Gastrocnemius medialis (tissue), 4 donors: ENCODE measurements at regions not wholly inside any gene's neighbourhood (a gene's known extent, or its start where the extent isn't known, plus 50 kb on each side); places are given as distances from the start of the nearest gene placed in this dataset.

ENCODE experiments used
- ATAC-seq, 2 donors: fragments of 150-250 bp; one replicate each; pipeline ENCODE4 v1.9.1; 2016
- DNase-seq, 2 donors: peaks; one replicate each; pipeline ENCODE4 v3.0.0-alpha.2; 2019
- H3K27ac ChIP-seq, 4 donors: fragments of 200-600 bp; sonication (generic); 1 replicate in 1 of 4; 2 replicates in 3 of 4; pipeline ENCODE4 v1.5.1; 2016 to 2018; ENCODE audit warnings: mild to moderate bottlenecking in 2 of 4, moderate library complexity in 1 of 4
- H3K27me3 ChIP-seq, 3 donors: fragments of 200-600 bp; sonication (generic) in 2 of 3; 1 replicate in 1 of 3; 2 replicates in 2 of 3; pipeline versions ENCODE4 v1.5.1 to v1.6.0; 2016 to 2019; ENCODE audit warnings: mild to moderate bottlenecking in 1 of 3, moderate library complexity in 1 of 3
- H3K36me3 ChIP-seq, 2 donors: fragments of 200-600 bp; sonication (generic) in 1 of 2; one replicate each; pipeline ENCODE4 v1.5.1; 2017 to 2018
- H3K4me1 ChIP-seq, 2 donors: fragments of 200-600 bp; sonication (generic) in 1 of 2; one replicate each; pipeline ENCODE4 v1.5.1; 2016 to 2017; ENCODE audit warnings: mild to moderate bottlenecking in 2 of 2
- H3K4me3 ChIP-seq, 4 donors: fragments of 200-600 bp; sonication (generic) in 3 of 4; 1 replicate in 1 of 4; 2 replicates in 3 of 4; pipeline ENCODE4 v1.5.1; 2016 to 2019; ENCODE audit warnings: mild to moderate bottlenecking in 2 of 4
- H3K9me3 ChIP-seq, 3 donors: fragments of 200-600 bp; sonication (generic) in 2 of 3; 1 replicate in 1 of 3; 2 replicates in 2 of 3; pipeline ENCODE4 v1.5.1; 2016 to 2019
- POLR2A ChIP-seq, 2 donors: fragments of 450-650 bp; IDR thresholded peaks; one replicate each; pipeline ENCODE4 v1.6.1; 2017; ENCODE audit warnings: antibody characterized with exemption in 2 of 2, mild to moderate bottlenecking in 2 of 2, moderate library complexity in 2 of 2
- in situ Hi-C, 4 donors: fragments of 200-750 bp; cut with MboI; loops; one replicate each; pipeline versions ENCODE4 v1.15.0 to v1.8.0; 2017; ENCODE audit warnings: low sequenced_read_pairs in 4 of 4
- intact Hi-C: fragments of 100-400 bp; cut with DNase I; formaldehyde crosslinking; loops from one replicate; pipeline ENCODE4 v1.15.1; 2023; ENCODE audit warnings: low total_unique reads
- TF ChIP-seq, protein P1 (sequence below), 5 experiments: fragments of 450-650 bp in 3 of 5; fragments of 200-600 bp in 2 of 5; sonication (generic) in 2 of 5; IDR thresholded peaks in 4 of 5; conservative IDR thresholded peaks in 1 of 5; 1 replicate in 4 of 5; 2 replicates in 1 of 5; pipeline ENCODE4 v1.5.1; 2016 to 2019; ENCODE audit warnings: antibody characterized with exemption in 5 of 5, mild to moderate bottlenecking in 3 of 5, moderate library complexity in 3 of 5

DNA sequence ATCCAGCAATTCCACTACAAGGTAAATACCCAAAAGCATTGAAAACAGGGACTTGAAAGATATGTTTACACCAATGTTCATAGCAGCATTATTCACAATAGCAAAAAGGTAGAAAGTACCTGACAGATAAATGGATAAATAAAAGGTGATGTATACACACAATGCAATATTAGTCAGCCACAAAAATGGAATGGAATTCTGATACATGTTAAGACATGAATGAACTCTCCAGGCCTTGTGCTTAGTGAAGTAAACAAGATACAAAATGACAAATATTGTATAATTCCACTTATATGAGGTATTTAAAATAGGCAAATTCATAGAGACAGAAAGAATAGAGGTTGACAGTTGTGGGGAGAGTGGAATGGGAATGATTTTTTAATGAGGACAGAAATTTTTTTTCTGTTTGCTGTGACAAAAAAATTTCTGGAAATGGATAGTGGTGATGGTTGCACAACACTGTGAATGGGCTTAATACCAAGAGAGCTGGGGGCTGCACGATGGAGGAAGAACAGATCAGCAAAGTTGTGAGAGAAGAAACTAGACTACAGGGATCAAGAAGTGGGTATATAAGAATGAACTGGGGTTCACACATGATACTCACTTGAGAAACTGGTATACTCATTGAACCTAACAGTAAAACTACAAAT, 137.2 kb downstream of the MZT1 start:
- H3K27me3 ChIP-seq, result no peaks in the 10 kb centered on the region
- no peak overlapping the region for H3K27ac ChIP-seq
- H3K36me3 ChIP-seq, result no peaks in the 10 kb centered on the region
- ATAC-seq (no peak), DNase-seq (no peak)
- H3K9me3 ChIP-seq, result no peaks in the 10 kb centered on the region
- H3K4me1 ChIP-seq, result no peaks in the 10 kb centered on the region
- intact Hi-C loops (no loop called here), in situ Hi-C loops (no loop called here)
- no peak overlapping the region for H3K4me3 ChIP-seq
- TF ChIP-seq, protein P1, sequence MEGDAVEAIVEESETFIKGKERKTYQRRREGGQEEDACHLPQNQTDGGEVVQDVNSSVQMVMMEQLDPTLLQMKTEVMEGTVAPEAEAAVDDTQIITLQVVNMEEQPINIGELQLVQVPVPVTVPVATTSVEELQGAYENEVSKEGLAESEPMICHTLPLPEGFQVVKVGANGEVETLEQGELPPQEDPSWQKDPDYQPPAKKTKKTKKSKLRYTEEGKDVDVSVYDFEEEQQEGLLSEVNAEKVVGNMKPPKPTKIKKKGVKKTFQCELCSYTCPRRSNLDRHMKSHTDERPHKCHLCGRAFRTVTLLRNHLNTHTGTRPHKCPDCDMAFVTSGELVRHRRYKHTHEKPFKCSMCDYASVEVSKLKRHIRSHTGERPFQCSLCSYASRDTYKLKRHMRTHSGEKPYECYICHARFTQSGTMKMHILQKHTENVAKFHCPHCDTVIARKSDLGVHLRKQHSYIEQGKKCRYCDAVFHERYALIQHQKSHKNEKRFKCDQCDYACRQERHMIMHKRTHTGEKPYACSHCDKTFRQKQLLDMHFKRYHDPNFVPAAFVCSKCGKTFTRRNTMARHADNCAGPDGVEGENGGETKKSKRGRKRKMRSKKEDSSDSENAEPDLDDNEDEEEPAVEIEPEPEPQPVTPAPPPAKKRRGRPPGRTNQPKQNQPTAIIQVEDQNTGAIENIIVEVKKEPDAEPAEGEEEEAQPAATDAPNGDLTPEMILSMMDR (IDR thresholded peaks at IDR 0.05 in 4 of 5, conservative IDR thresholded peaks at IDR 0.05 in 1 of 5), result no peak
- TF ChIP-seq POLR2A (IDR thresholded peaks at IDR 0.05), result no peak

DNA sequence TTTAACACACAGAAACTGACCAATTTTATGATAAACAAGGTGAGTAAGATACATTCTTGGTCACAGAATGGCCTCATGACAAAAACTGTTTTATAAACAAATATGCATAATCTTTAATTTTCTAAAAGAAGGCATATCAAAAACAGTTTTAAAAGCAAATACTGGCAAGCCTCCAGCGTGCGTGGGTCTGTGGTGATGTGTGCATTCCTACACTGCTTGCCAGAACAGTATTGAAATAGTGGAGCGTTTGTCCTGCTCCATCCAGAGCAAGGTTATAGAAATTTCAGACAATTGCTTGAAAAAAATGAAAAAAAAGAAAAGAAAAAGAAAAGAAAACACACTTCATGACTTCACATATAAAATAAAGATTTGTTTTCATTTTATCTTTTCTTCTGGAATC, 140.9 kb downstream of the MZT1 start:
- Histone ChIP-seq H3K4me3 (no peak overlapping the region), H3K36me3 (no peaks in the 10 kb centered on the region), H3K9me3 (no peaks in the 10 kb centered on the region), H3K27ac (no peak overlapping the region), H3K4me1 (no peaks in the 10 kb centered on the region), H3K27me3 (no peaks in the 10 kb centered on the region)
- DNase-seq, result no peak
- intact Hi-C loops, result no loop called here
- no peak for TF ChIP-seq POLR2A (IDR thresholded peaks at IDR 0.05)
- TF ChIP-seq, protein P1 (IDR thresholded peaks at IDR 0.05 in 4 of 5, conservative IDR thresholded peaks at IDR 0.05 in 1 of 5), result no peak
- ATAC-seq, result no peak
- in situ Hi-C loops, result no loop called here

DNA sequence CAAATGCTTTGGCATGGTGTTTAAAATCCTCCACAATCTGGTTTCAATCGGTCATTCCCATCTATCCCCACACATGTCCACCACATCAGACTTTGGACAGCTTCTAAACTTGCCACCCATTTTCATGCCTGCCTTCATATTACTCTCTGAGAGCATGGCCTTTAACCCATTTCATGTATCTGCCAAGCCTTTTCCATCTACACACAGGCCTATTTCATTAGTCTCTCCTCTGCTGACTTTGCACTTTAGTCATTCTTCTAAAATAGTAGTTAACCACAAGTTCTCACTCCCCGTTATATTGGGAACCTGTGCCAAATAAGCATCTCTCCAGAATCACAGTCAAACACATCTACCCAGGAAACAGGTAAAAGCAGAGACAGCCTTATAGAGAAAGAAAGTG, 142.2 kb downstream of the MZT1 start:
- no peaks in the 10 kb centered on the region for H3K36me3 ChIP-seq
- DNase-seq, result no peak
- in situ Hi-C loops, result no loop called here
- TF ChIP-seq, protein P1 (IDR thresholded peaks at IDR 0.05 in 4 of 5, conservative IDR thresholded peaks at IDR 0.05 in 1 of 5), result no peak
- no peak for TF ChIP-seq POLR2A (IDR thresholded peaks at IDR 0.05)
- no peak for ATAC-seq
- H3K27me3 ChIP-seq, result no peaks in the 10 kb centered on the region
- intact Hi-C loops, result no loop called here
- no peak overlapping the region for H3K27ac ChIP-seq
- H3K4me3 ChIP-seq, result no peak overlapping the region
- H3K9me3 ChIP-seq, result no peaks in the 10 kb centered on the region
- H3K4me1 ChIP-seq, result no peaks in the 10 kb centered on the region

DNA sequence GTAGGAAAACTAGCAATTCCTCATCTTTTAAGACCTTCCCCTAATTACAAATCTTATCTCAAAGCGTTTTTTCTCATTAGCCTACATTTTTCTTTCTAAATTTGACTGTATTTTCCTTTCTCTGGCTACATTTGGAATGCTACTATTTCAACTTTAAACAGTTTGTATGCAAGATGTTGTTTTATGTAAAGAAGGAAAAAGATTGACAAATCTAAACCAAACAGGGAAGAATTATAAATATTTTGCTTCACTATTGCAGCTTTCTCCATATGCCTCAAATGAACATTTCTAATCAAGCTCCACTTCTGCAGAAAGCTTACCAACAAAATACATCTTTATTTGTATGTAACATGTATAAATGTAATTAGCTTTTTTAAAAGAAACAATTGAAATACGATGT, 156.2 kb downstream of the MZT1 start:
- no peak for ATAC-seq
- Histone ChIP-seq H3K36me3 (no peaks in the 10 kb centered on the region), H3K9me3 (no peaks in the 10 kb centered on the region), H3K4me1 (no peaks in the 10 kb centered on the region), H3K27ac (no peak overlapping the region), H3K4me3 (no peak overlapping the region), H3K27me3 (no peaks in the 10 kb centered on the region)
- in situ Hi-C loops, result no loop called here
- no peak for TF ChIP-seq POLR2A (IDR thresholded peaks at IDR 0.05)
- TF ChIP-seq, protein P1 (IDR thresholded peaks at IDR 0.05 in 4 of 5, conservative IDR thresholded peaks at IDR 0.05 in 1 of 5), result no peak
- intact Hi-C loops, result no loop called here
- DNase-seq, result no peak

DNA sequence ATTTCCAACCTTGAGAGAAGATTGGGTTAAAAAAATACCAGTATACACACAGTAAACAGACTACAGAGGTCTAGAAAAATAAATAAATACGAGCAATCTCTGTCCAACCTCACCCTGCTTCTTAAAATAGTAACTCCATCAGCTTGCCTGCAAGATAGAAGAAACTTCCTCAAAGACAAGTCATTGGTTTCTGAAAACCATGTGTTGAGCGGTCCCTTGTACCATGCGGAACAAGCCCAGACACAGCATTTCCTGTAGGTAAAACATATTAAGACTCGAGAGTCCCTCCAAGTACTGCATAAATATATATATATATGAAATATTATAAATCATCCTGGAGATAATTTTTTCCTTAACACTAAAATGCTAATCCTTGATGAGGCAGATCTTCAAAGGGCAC, 157.4 kb downstream of the MZT1 start:
- Histone ChIP-seq H3K36me3 (no peaks in the 10 kb centered on the region), H3K4me1 (no peaks in the 10 kb centered on the region), H3K9me3 (no peaks in the 10 kb centered on the region), H3K27me3 (no peaks in the 10 kb centered on the region), H3K4me3 (no peak overlapping the region), H3K27ac (no peak overlapping the region)
- no peak for ATAC-seq
- intact Hi-C loops, result no loop called here
- TF ChIP-seq, protein P1 (IDR thresholded peaks at IDR 0.05 in 4 of 5, conservative IDR thresholded peaks at IDR 0.05 in 1 of 5), result no peak
- TF ChIP-seq POLR2A (IDR thresholded peaks at IDR 0.05), result no peak
- in situ Hi-C loops, result no loop called here
- no peak for DNase-seq
